ENCODE measurements at regions not wholly inside any gene's neighbourhood (a gene's known extent, or its start where the extent isn't known, plus 50 kb on each side); places are given as distances from the start of the nearest gene placed in this dataset.

GRCh38 chr3:23112491-23112890 is 90.6 kb upstream of the UBE2E2 start:
- TF ChIP-seq, protein P1, sequence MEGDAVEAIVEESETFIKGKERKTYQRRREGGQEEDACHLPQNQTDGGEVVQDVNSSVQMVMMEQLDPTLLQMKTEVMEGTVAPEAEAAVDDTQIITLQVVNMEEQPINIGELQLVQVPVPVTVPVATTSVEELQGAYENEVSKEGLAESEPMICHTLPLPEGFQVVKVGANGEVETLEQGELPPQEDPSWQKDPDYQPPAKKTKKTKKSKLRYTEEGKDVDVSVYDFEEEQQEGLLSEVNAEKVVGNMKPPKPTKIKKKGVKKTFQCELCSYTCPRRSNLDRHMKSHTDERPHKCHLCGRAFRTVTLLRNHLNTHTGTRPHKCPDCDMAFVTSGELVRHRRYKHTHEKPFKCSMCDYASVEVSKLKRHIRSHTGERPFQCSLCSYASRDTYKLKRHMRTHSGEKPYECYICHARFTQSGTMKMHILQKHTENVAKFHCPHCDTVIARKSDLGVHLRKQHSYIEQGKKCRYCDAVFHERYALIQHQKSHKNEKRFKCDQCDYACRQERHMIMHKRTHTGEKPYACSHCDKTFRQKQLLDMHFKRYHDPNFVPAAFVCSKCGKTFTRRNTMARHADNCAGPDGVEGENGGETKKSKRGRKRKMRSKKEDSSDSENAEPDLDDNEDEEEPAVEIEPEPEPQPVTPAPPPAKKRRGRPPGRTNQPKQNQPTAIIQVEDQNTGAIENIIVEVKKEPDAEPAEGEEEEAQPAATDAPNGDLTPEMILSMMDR (IDR thresholded peaks at IDR 0.05; ENCODE audit: borderline replicate concordance, extremely low read depth, low read length, poor library complexity, severe bottlenecking) = no peak
- no peak for TF ChIP-seq EZH2 (IDR thresholded peaks at IDR 0.05; ENCODE audit: borderline replicate concordance, low read depth, low read length, severe bottlenecking)

All from DND-41 (cell line).